HG02759 (cell line): ENCODE measurements at regions not wholly inside any gene's neighbourhood (a gene's known extent, or its start where the extent isn't known, plus 50 kb on each side); places are given as distances from the start of the nearest gene placed in this dataset.

Experiments used
- ATAC-seq: cut with Tn5 transposase; IDR thresholded peaks from one replicate; pipeline ENCODE4 v1.9.1; 2021; ENCODE audit warnings: mild to moderate bottlenecking, moderate library complexity; ENCODE audit not compliant: unreplicated experiment

GRCh38 chr20:24718277-24718676 is 230.8 kb upstream of the CST7 start:
- no peak for ATAC-seq

GRCh38 chr20:24718696-24719095 is 230.4 kb upstream of the CST7 start:
- ATAC-seq: no peak

GRCh38 chr20:24720957-24721356 is 228.1 kb upstream of the CST7 start:
- ATAC-seq: no peak

- no peak for ATAC-seq
These were observed 227.0 kb upstream of the CST7 start for GRCh38 chr20:24721891-24722568.

GRCh38 chr20:24722586-24722985 is 226.5 kb upstream of the CST7 start:
- ATAC-seq: no peak

- no peak for ATAC-seq
These were observed 225.9 kb upstream of the CST7 start for GRCh38 chr20:24723186-24723585.

GRCh38 chr20:24723647-24724352 is 225.3 kb upstream of the CST7 start:
- no peak for ATAC-seq

GRCh38 chr20:24724982-24725533 is 224.0 kb upstream of the CST7 start:
- ATAC-seq: no peak

- no peak for ATAC-seq
These were observed 221.3 kb upstream of the CST7 start for GRCh38 chr20:24727795-24728194.

- ATAC-seq: no peak
These were observed 219.0 kb upstream of the CST7 start for GRCh38 chr20:24729896-24730605.

GRCh38 chr20:24730750-24731149 is 218.3 kb upstream of the CST7 start:
- ATAC-seq: no peak

GRCh38 chr20:24731312-24731711 is 217.8 kb upstream of the CST7 start:
- no peak for ATAC-seq

- no peak for ATAC-seq
These were observed 217.0 kb upstream of the CST7 start for GRCh38 chr20:24732076-24732475.

GRCh38 chr20:24732599-24732998 is 216.5 kb upstream of the CST7 start:
- ATAC-seq: no peak

- no peak for ATAC-seq
These were observed 215.7 kb upstream of the CST7 start for GRCh38 chr20:24733416-24733815.

GRCh38 chr20:24734139-24734538 is 214.9 kb upstream of the CST7 start:
- no peak for ATAC-seq

- no peak for ATAC-seq
These were observed 213.8 kb upstream of the CST7 start for GRCh38 chr20:24735263-24735662.

GRCh38 chr20:24736131-24736843 is 212.8 kb upstream of the CST7 start:
- ATAC-seq: no peak

- ATAC-seq: no peak
These were observed 212.2 kb upstream of the CST7 start for GRCh38 chr20:24736844-24737211.

- ATAC-seq: no peak
These were observed 211.7 kb upstream of the CST7 start for GRCh38 chr20:24737212-24737850.
